HCT116 (cell line): ENCODE measurements at regions not wholly inside any gene's neighbourhood (a gene's known extent, or its start where the extent isn't known, plus 50 kb on each side); places are given as distances from the start of the nearest gene placed in this dataset.

Experiments
- CEBPB ChIP-seq: IDR thresholded peaks from 2 replicates; pipeline ENCODE4 v1.6.1; 2012; ENCODE audit warnings: low read depth
- EZH2 ChIP-seq: fragments of 200-600 bp; sonication (generic); IDR thresholded peaks from 2 replicates; pipeline ENCODE4 v1.6.1; 2017; ENCODE audit warnings: antibody characterized with exemption, mixed run types
- JUND ChIP-seq: IDR thresholded peaks from 2 replicates; pipeline ENCODE4 v1.6.1; 2012
- POLR2A ChIP-seq: IDR thresholded peaks from 2 replicates; pipeline ENCODE4 v1.7.0; 2011; ENCODE audit warnings: borderline replicate concordance; ENCODE audit not compliant: insufficient read depth, insufficient read length; ENCODE audit errors: extremely low read depth
- RAD21 ChIP-seq: IDR thresholded peaks from 2 replicates; pipeline ENCODE4 v1.6.1; 2012; ENCODE audit warnings: low read depth, mild to moderate bottlenecking
- SIN3A ChIP-seq: IDR thresholded peaks from 2 replicates; pipeline ENCODE4 v1.6.1; 2012; ENCODE audit warnings: low read depth
- SP1 ChIP-seq: IDR thresholded peaks from 2 replicates; pipeline ENCODE4 v1.6.1; 2012; ENCODE audit warnings: low read depth
- YY1 ChIP-seq: IDR thresholded peaks from 2 replicates; pipeline ENCODE4 v1.6.1; 2011; ENCODE audit warnings: low read length, low read depth, moderate library complexity, mild to moderate bottlenecking; ENCODE audit not compliant: insufficient replicate concordance; ENCODE audit errors: extremely low read depth
- ZNF274 ChIP-seq: fragments of 200-500 bp; sonication (Bioruptor generic); IDR thresholded peaks from 2 replicates; pipeline ENCODE4 v1.6.1; 2014; ENCODE audit warnings: mild to moderate bottlenecking, low read depth, low read length, inconsistent platforms
- TF ChIP-seq, protein P1 (sequence below), 3 experiments: fragments of 200-600 bp in 1 of 3; sonication (generic) in 1 of 3; IDR thresholded peaks in 2 of 3; conservative IDR thresholded peaks in 1 of 3; 2 replicates each; pipeline ENCODE4 v1.5.1; 2012 to 2017; ENCODE audit warnings: low read depth in 2 of 3, low read length in 2 of 3, antibody characterized with exemption in 1 of 3, borderline replicate concordance in 1 of 3, control low read depth in 1 of 3, mild to moderate bottlenecking in 1 of 3, mixed read lengths in 1 of 3, mixed run types in 1 of 3, moderate library complexity in 1 of 3; ENCODE audit not compliant: insufficient read depth in 1 of 3
- TF ChIP-seq, protein P2 (sequence below): IDR thresholded peaks from 2 replicates; pipeline ENCODE4 v1.6.1; 2011; ENCODE audit warnings: mild to moderate bottlenecking, low read length, moderate library complexity; ENCODE audit not compliant: insufficient replicate concordance; ENCODE audit errors: extremely low read depth

DNA sequence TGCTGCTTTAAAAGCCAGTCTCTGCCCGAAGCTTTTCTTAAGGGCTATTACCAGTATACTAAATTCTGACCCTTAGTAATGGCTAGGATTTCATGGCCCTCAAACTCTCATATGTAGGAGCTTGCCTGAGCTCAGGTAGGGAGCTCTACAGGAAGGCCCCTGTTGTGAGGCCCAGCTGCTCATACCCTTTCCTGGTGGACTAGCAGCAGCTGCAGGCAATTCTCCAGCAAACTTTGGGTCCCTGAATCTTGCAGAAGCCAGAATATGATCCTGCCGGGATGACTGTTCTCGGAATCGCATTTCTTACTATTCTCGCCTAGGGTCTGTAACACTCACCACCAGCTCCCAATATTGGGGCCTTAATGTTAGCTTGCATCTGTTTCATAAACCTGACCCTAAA is 106.4 kb upstream of the SERTAD2 start:
- TF ChIP-seq, protein P1, sequence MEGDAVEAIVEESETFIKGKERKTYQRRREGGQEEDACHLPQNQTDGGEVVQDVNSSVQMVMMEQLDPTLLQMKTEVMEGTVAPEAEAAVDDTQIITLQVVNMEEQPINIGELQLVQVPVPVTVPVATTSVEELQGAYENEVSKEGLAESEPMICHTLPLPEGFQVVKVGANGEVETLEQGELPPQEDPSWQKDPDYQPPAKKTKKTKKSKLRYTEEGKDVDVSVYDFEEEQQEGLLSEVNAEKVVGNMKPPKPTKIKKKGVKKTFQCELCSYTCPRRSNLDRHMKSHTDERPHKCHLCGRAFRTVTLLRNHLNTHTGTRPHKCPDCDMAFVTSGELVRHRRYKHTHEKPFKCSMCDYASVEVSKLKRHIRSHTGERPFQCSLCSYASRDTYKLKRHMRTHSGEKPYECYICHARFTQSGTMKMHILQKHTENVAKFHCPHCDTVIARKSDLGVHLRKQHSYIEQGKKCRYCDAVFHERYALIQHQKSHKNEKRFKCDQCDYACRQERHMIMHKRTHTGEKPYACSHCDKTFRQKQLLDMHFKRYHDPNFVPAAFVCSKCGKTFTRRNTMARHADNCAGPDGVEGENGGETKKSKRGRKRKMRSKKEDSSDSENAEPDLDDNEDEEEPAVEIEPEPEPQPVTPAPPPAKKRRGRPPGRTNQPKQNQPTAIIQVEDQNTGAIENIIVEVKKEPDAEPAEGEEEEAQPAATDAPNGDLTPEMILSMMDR (IDR thresholded peaks at IDR 0.05 in 2 of 3, conservative IDR thresholded peaks at IDR 0.05 in 1 of 3; ENCODE audit: borderline replicate concordance in 1 of 3, insufficient read depth in 1 of 3, low read depth in 2 of 3, low read length in 2 of 3) = no peak
- TF ChIP-seq SP1 (no peak), POLR2A (no peak), EZH2 (no peak), YY1 (no peak), SIN3A (no peak), RAD21 (no peak), CEBPB (no peak), JUND (no peak), ZNF274 (no peak)
- TF ChIP-seq, protein P2, sequence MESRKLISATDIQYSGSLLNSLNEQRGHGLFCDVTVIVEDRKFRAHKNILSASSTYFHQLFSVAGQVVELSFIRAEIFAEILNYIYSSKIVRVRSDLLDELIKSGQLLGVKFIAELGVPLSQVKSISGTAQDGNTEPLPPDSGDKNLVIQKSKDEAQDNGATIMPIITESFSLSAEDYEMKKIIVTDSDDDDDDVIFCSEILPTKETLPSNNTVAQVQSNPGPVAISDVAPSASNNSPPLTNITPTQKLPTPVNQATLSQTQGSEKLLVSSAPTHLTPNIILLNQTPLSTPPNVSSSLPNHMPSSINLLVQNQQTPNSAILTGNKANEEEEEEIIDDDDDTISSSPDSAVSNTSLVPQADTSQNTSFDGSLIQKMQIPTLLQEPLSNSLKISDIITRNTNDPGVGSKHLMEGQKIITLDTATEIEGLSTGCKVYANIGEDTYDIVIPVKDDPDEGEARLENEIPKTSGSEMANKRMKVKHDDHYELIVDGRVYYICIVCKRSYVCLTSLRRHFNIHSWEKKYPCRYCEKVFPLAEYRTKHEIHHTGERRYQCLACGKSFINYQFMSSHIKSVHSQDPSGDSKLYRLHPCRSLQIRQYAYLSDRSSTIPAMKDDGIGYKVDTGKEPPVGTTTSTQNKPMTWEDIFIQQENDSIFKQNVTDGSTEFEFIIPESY = no peak
